ENCODE measurements at regions not wholly inside any gene's neighbourhood (a gene's known extent, or its start where the extent isn't known, plus 50 kb on each side); places are given as distances from the start of the nearest gene placed in this dataset.

GRCh38 chr4:129422277-129422676 is 326.3 kb downstream of the C4orf33 start:
- FAIRE-seq, result no peak

- no peak for FAIRE-seq
These were observed 332.5 kb downstream of the C4orf33 start for GRCh38 chr4:129428454-129428853.

- FAIRE-seq, result no peak
These were observed 333.8 kb downstream of the C4orf33 start for GRCh38 chr4:129429581-129430320.

GRCh38 chr4:129437347-129437746 is 341.4 kb downstream of the C4orf33 start:
- no peak for FAIRE-seq

GRCh38 chr4:129438456-129438981 is 342.6 kb downstream of the C4orf33 start:
- FAIRE-seq, result no peak

- FAIRE-seq, result no peak
These were observed 350.1 kb downstream of the C4orf33 start for GRCh38 chr4:129446074-129446473.

- FAIRE-seq, result no peak
These were observed 357.7 kb downstream of the C4orf33 start for GRCh38 chr4:129453524-129454200.

GRCh38 chr4:129455482-129455881 is 359.5 kb downstream of the C4orf33 start:
- FAIRE-seq, result no peak

GRCh38 chr4:129468624-129469023 is 372.7 kb downstream of the C4orf33 start:
- FAIRE-seq, result no peak

GRCh38 chr4:129474698-129475097 is 378.7 kb downstream of the C4orf33 start:
- FAIRE-seq, result no peak

GRCh38 chr4:129481107-129481506 is 385.2 kb downstream of the C4orf33 start:
- FAIRE-seq, result no peak

GRCh38 chr4:129488427-129488826 is 392.5 kb downstream of the C4orf33 start:
- no peak for FAIRE-seq

GRCh38 chr4:129490516-129490915 is 394.6 kb downstream of the C4orf33 start:
- no peak for FAIRE-seq

GRCh38 chr4:129498626-129499025 is 402.7 kb downstream of the C4orf33 start:
- no peak for FAIRE-seq

- no peak for FAIRE-seq
These were observed 418.9 kb downstream of the C4orf33 start for GRCh38 chr4:129514852-129515251.

- no peak for FAIRE-seq
These were observed 419.4 kb downstream of the C4orf33 start for GRCh38 chr4:129515356-129515755.

GRCh38 chr4:129526812-129527211 is 430.9 kb downstream of the C4orf33 start:
- peak; percentile 20 for FAIRE-seq

GRCh38 chr4:129531253-129531652 is 435.3 kb downstream of the C4orf33 start:
- no peak for FAIRE-seq

GRCh38 chr4:129532573-129532972 is 436.6 kb downstream of the C4orf33 start:
- no peak for FAIRE-seq

- no peak for FAIRE-seq
These were observed 447.3 kb downstream of the C4orf33 start for GRCh38 chr4:129543299-129543698.

GRCh38 chr4:129545599-129546278 is 449.8 kb downstream of the C4orf33 start:
- FAIRE-seq, result no peak

- FAIRE-seq, result no peak
These were observed 450.6 kb downstream of the C4orf33 start for GRCh38 chr4:129546531-129546930.

- FAIRE-seq, result no peak
These were observed 454.4 kb downstream of the C4orf33 start for GRCh38 chr4:129550281-129550785.
